H1 (cell line): ENCODE measurements at regions not wholly inside any gene's neighbourhood (a gene's known extent, or its start where the extent isn't known, plus 50 kb on each side); places are given as distances from the start of the nearest gene placed in this dataset.

Experiments used
- CTCF ChIA-PET: fragments of 300-600 bp; sonication (Branson Sonifier 250); formaldehyde crosslinking; loops from one replicate; lab custom pipeline; 2021; ENCODE audit not compliant: partially characterized antibody; lab: Charles Lee
- POLR2A ChIA-PET: fragments of 300-600 bp; sonication (Branson Sonifier 250); formaldehyde crosslinking; loops from one replicate; lab custom pipeline; 2021; ENCODE audit warnings: inconsistent platforms; ENCODE audit not compliant: partially characterized antibody; lab: Charles Lee
- DNase-seq, 2 experiments: peaks; one replicate each; pipeline versions ENCODE4 v3.0.0 to v3.0.0-alpha.2; 2010 to 2022; ENCODE audit warnings: low spot score in 2 of 2, low read depth in 1 of 2, mixed read lengths in 1 of 2
- FAIRE-seq: peaks from 2 replicates; lab custom pipeline; 2011; peaks lifted over from hg19 to GRCh38; lab: Jason Lieb, UNC
- H2AFZ ChIP-seq: 2 replicates; pipeline ENCODE4 v1.8.1; 2012; ENCODE audit warnings: low read length, inconsistent platforms
- H2AK5ac ChIP-seq: 2 replicates; pipeline ENCODE4 v1.6.1; 2013; ENCODE audit warnings: low read depth, low read length
- H2BK120ac ChIP-seq: replicated peaks from 2 replicates; pipeline ENCODE3; 2013; ENCODE audit warnings: low read depth, low read length, inconsistent platforms
- H2BK12ac ChIP-seq: 2 replicates; pipeline ENCODE4 v1.6.1; 2013; ENCODE audit warnings: low read depth, low read length
- H2BK15ac ChIP-seq: 2 replicates; pipeline ENCODE4 v1.6.1; 2013; ENCODE audit warnings: low read length
- H2BK20ac ChIP-seq: 2 replicates; pipeline ENCODE4 v1.6.1; 2013; ENCODE audit warnings: low read length
- H2BK5ac ChIP-seq: 2 replicates; pipeline ENCODE4 v1.6.1; 2013; ENCODE audit warnings: low read depth, low read length
- H3K14ac ChIP-seq: 2 replicates; pipeline ENCODE4 v1.6.1; 2013; ENCODE audit warnings: inconsistent platforms; ENCODE audit not compliant: insufficient read length
- H3K18ac ChIP-seq: 2 replicates; pipeline ENCODE4 v1.6.1; 2013; ENCODE audit warnings: low read length; ENCODE audit errors: extremely low read depth
- H3K23ac ChIP-seq: 2 replicates; pipeline ENCODE4 v1.6.1; 2013; ENCODE audit warnings: inconsistent platforms; ENCODE audit not compliant: insufficient read length
- H3K23me2 ChIP-seq: 2 replicates; pipeline ENCODE4 v1.6.1; 2013; ENCODE audit warnings: low read depth, low read length
- H3K27ac ChIP-seq: 2 replicates; pipeline ENCODE4 v1.6.1; 2011; ENCODE audit warnings: low read depth, low read length, inconsistent platforms
- H3K27me3 ChIP-seq, 4 experiments: replicated peaks in 1 of 4; 1 replicate in 1 of 4; 2 replicates in 3 of 4; pipeline versions ENCODE4 v1.6.1 to v1.8.1; 2011 to 2013; ENCODE audit warnings: low read length in 3 of 4, mild to moderate bottlenecking in 3 of 4, inconsistent platforms in 2 of 4, mixed read lengths in 2 of 4, moderate library complexity in 1 of 4; ENCODE audit not compliant: control insufficient read depth in 3 of 4, insufficient read depth in 3 of 4; ENCODE audit errors: extremely low read depth in 1 of 4
- H3K36me3 ChIP-seq, 4 experiments: 2 replicates each; pipeline versions ENCODE4 v1.6.1 to v1.8.1; 2011 to 2013; ENCODE audit warnings: mild to moderate bottlenecking in 4 of 4, low read length in 3 of 4, moderate library complexity in 2 of 4, control low read depth in 1 of 4, inconsistent platforms in 1 of 4; ENCODE audit not compliant: insufficient read depth in 4 of 4, control insufficient read depth in 2 of 4
- H3K4ac ChIP-seq: replicated peaks from 2 replicates; pipeline ENCODE3; 2013; ENCODE audit warnings: low read length, low read depth, mixed read lengths, inconsistent platforms; ENCODE audit not compliant: insufficient read length
- H3K4me1 ChIP-seq, 4 experiments: replicated peaks in 1 of 4; 1 replicate in 1 of 4; 2 replicates in 3 of 4; pipeline versions ENCODE4 v1.6.1 to v1.8.1; 2011 to 2013; ENCODE audit warnings: low read length in 3 of 4, inconsistent platforms in 2 of 4, mixed read lengths in 1 of 4; ENCODE audit not compliant: insufficient read depth in 4 of 4, control insufficient read depth in 3 of 4
- H3K4me2 ChIP-seq, 2 experiments: 2 replicates each; pipeline versions ENCODE4 v1.6.1 to v1.8.1; 2011 to 2013; ENCODE audit warnings: low read depth in 2 of 2, low read length in 2 of 2, control low read depth in 1 of 2, inconsistent platforms in 1 of 2, mild to moderate bottlenecking in 1 of 2; ENCODE audit not compliant: insufficient read depth in 1 of 2
- H3K4me3 ChIP-seq, 4 experiments: fragments of 200-600, 300-600 bp in 1 of 4; sonication (generic), shearing (Covaris generic), sonication (Bioruptor Twin) in 1 of 4; 2 replicates each; pipeline versions ENCODE4 v1.5.1 to v1.8.1; 2011 to 2016; ENCODE audit warnings: low read length in 4 of 4, low read depth in 3 of 4, control low read depth in 2 of 4, inconsistent platforms in 2 of 4, mild to moderate bottlenecking in 2 of 4, mixed read lengths in 1 of 4, moderate library complexity in 1 of 4; ENCODE audit not compliant: insufficient read depth in 2 of 4; ENCODE audit errors: extremely low read depth in 1 of 4
- H3K56ac ChIP-seq: replicated peaks from 2 replicates; pipeline ENCODE3; 2013; ENCODE audit warnings: low read depth, mild to moderate bottlenecking, mixed read lengths, low read length, inconsistent platforms; ENCODE audit not compliant: insufficient read length
- H3K79me1 ChIP-seq: 2 replicates; pipeline ENCODE4 v1.6.1; 2013; ENCODE audit warnings: low read depth, low read length, control low read depth
- H3K79me2 ChIP-seq, 2 experiments: 2 replicates each; pipeline versions ENCODE4 v1.6.1 to v1.8.1; 2012 to 2013; ENCODE audit warnings: low read length in 2 of 2, mild to moderate bottlenecking in 2 of 2, inconsistent platforms in 1 of 2; ENCODE audit not compliant: insufficient read depth in 2 of 2, control insufficient read depth in 1 of 2
- H3K9ac ChIP-seq, 4 experiments: replicated peaks in 1 of 4; 1 replicate in 1 of 4; 2 replicates in 3 of 4; pipeline versions ENCODE4 v1.6.1 to v1.8.1; 2011 to 2013; ENCODE audit warnings: low read depth in 3 of 4, low read length in 3 of 4, control low read depth in 2 of 4, mild to moderate bottlenecking in 2 of 4, moderate library complexity in 2 of 4, inconsistent platforms in 1 of 4; ENCODE audit errors: extremely low read depth in 1 of 4
- H3K9me3 ChIP-seq, 2 experiments: 2 replicates each; pipeline versions ENCODE4 v1.6.1 to v1.8.1; 2012 to 2013; ENCODE audit warnings: mild to moderate bottlenecking in 2 of 2, moderate library complexity in 2 of 2, control low read depth in 1 of 2, inconsistent platforms in 1 of 2, low read depth in 1 of 2, low read length in 1 of 2, mixed read lengths in 1 of 2; ENCODE audit not compliant: insufficient read depth in 2 of 2
- H4K20me1 ChIP-seq, 2 experiments: replicated peaks in 1 of 2; 2 replicates each; pipeline versions ENCODE3 to v1.8.1; 2011 to 2013; ENCODE audit warnings: inconsistent platforms in 2 of 2, low read length in 2 of 2, mild to moderate bottlenecking in 1 of 2; ENCODE audit not compliant: insufficient read depth in 2 of 2, control insufficient read depth in 1 of 2
- H4K5ac ChIP-seq: 2 replicates; pipeline ENCODE4 v1.6.1; 2013; ENCODE audit warnings: low read length, low read depth, mixed read lengths, inconsistent platforms; ENCODE audit not compliant: insufficient read length
- H4K8ac ChIP-seq: 2 replicates; pipeline ENCODE4 v1.8.0; 2013; ENCODE audit warnings: mild to moderate bottlenecking, moderate library complexity, low read length, inconsistent platforms; ENCODE audit not compliant: insufficient read depth; ENCODE audit errors: extremely low read depth
- H4K91ac ChIP-seq: replicated peaks from 2 replicates; pipeline ENCODE3; 2013; ENCODE audit warnings: low read length, mixed read lengths, inconsistent platforms; ENCODE audit not compliant: insufficient read length
- EGR1 ChIP-seq: IDR thresholded peaks from 2 replicates; pipeline ENCODE4 v1.6.1; 2011; ENCODE audit warnings: low read depth, low read length, borderline replicate concordance
- SP1 ChIP-seq: IDR thresholded peaks from 2 replicates; pipeline ENCODE4 v1.6.1; 2011; ENCODE audit warnings: low read depth, low read length
- WGBS, 2 experiments: shearing (Covaris generic) in 1 of 2; methylation state at CpG; one replicate each; pipeline versions ENCODE4 v1.1.6 to v1.1.7; 2013 to 2015; ENCODE audit warnings: low lambda C conversion rate in 2 of 2, mixed read lengths in 2 of 2, inconsistent platforms in 1 of 2, low coverage in 1 of 2, missing lambda C conversion rate in 1 of 2; ENCODE audit not compliant: insufficient replicate concordance in 2 of 2, insufficient coverage in 1 of 2, insufficient read length in 1 of 2; ENCODE audit errors: extremely low coverage in 1 of 2, missing lambda C conversion rate in 1 of 2; 5-methylcytosine and 5-hydroxymethylcytosine counted together

GRCh38 chr2:138193416-138194213 is 229.3 kb downstream of the HNMT start:
- Histone ChIP-seq H3K27ac (no peak overlapping the region), H3K18ac (no peak overlapping the region), H4K5ac (no peak overlapping the region), H3K79me1 (no peaks in the 10 kb centered on the region), H3K56ac (no peak overlapping the region), H4K8ac (no peak overlapping the region), H3K4me3 (no peak overlapping the region), H3K9me3 (no peaks in the 10 kb centered on the region), H3K14ac (no peak overlapping the region), H2BK5ac (no peak overlapping the region), H4K20me1 (no peaks in the 10 kb centered on the region), H3K79me2 (no peaks in the 10 kb centered on the region), H3K36me3 (no peaks in the 10 kb centered on the region), H2AK5ac (no peak overlapping the region), H3K4ac (no peak overlapping the region), H3K9ac (no peak overlapping the region), H2BK15ac (no peak overlapping the region), H3K27me3 (no peaks in the 10 kb centered on the region), H2BK120ac (no peak overlapping the region), H3K23me2 (no peaks in the 10 kb centered on the region), H4K91ac (no peak overlapping the region), H2AFZ (no peak overlapping the region), H3K4me1 (no peaks in the 10 kb centered on the region), H2BK12ac (no peak overlapping the region), H3K23ac (no peak overlapping the region), H3K4me2 (no peak overlapping the region), H2BK20ac (no peak overlapping the region)
- no peak for FAIRE-seq
- CTCF ChIA-PET: interaction anchor here (1.1 to 3.2 kb wide), 4 partner anchors 12 to 103 kb away, joined by 4 to 10 read pairs (median 5); no protein-coding TSS in a partner anchor
- POLR2A ChIA-PET: interaction anchor here (0.6 to 1.0 kb wide), 2 partner anchors 12 to 254 kb away, joined by 3 read pairs; no protein-coding TSS in a partner anchor
- TF ChIP-seq SP1: no peak
- TF ChIP-seq EGR1: no peak
- 89% methylated on average over 8 of the region's 8 CpGs; no CpG with 5 or more reads in 1 of the 2 experiments for WGBS, 2 experiments
- no peak for DNase-seq
